MM.1S (cell line): ENCODE measurements at regions not wholly inside any gene's neighbourhood (a gene's known extent, or its start where the extent isn't known, plus 50 kb on each side); places are given as distances from the start of the nearest gene placed in this dataset.

Experiments
- DNase-seq: peaks from one replicate; pipeline ENCODE4 v3.0.0-alpha.2; 2015
- H2AFZ ChIP-seq: fragments of 300-600 bp; sonication (generic); 2 replicates; pipeline ENCODE4 v1.6.0; 2016; ENCODE audit warnings: antibody characterized with exemption, low read length
- H3F3A ChIP-seq: fragments of 300-600 bp; sonication (generic); 2 replicates; pipeline ENCODE4 v1.6.1; 2016; ENCODE audit warnings: mild to moderate bottlenecking, antibody characterized with exemption, low read length, moderate library complexity, mixed read lengths; ENCODE audit not compliant: insufficient read depth
- H3K27ac ChIP-seq: fragments of 300-600 bp; sonication (generic); 2 replicates; pipeline ENCODE4 v1.5.1; 2016; ENCODE audit warnings: mild to moderate bottlenecking, low read length
- H3K27me3 ChIP-seq: fragments of 300-600 bp; sonication (generic); replicated peaks from 2 replicates; pipeline ENCODE4 v1.6.0; 2016; ENCODE audit warnings: low read length; ENCODE audit not compliant: insufficient read depth
- H3K36me3 ChIP-seq: fragments of 300-600 bp; sonication (generic); replicated peaks from 2 replicates; pipeline ENCODE4 v1.6.1; 2016; ENCODE audit warnings: mild to moderate bottlenecking, low read length, mixed read lengths; ENCODE audit not compliant: insufficient read depth
- H3K4me1 ChIP-seq: fragments of 300-600 bp; sonication (generic); 2 replicates; pipeline ENCODE4 v1.6.1; 2016; ENCODE audit warnings: low read length, mixed read lengths
- H3K4me2 ChIP-seq: fragments of 300-600 bp; sonication (generic); 2 replicates; pipeline ENCODE4 v1.6.0; 2016; ENCODE audit warnings: low read depth, low read length
- H3K4me3 ChIP-seq: fragments of 300-600 bp; sonication (generic); 2 replicates; pipeline ENCODE4 v1.5.1; 2016; ENCODE audit warnings: low read length, mixed read lengths
- H3K79me2 ChIP-seq: fragments of 300-600 bp; sonication (generic); 2 replicates; pipeline ENCODE4 v1.6.1; 2016; ENCODE audit warnings: mixed run types, low read length, mixed read lengths
- H3K9ac ChIP-seq: fragments of 300-600 bp; sonication (generic); 2 replicates; pipeline ENCODE4 v1.6.1; 2016; ENCODE audit warnings: low read length, mixed read lengths
- H3K9me2 ChIP-seq: fragments of 300-600 bp; sonication (generic); replicated peaks from 2 replicates; pipeline ENCODE4 v1.6.1; 2016; ENCODE audit warnings: mild to moderate bottlenecking, low read length, mixed read lengths; ENCODE audit not compliant: insufficient read depth
- H3K9me3 ChIP-seq: fragments of 300-600 bp; sonication (generic); replicated peaks from 2 replicates; pipeline ENCODE4 v1.6.1; 2016; ENCODE audit warnings: mild to moderate bottlenecking, low read length, mixed read lengths; ENCODE audit not compliant: insufficient read depth
- H4K20me1 ChIP-seq: fragments of 300-600 bp; sonication (generic); 2 replicates; pipeline ENCODE4 v1.6.1; 2016; ENCODE audit warnings: mild to moderate bottlenecking, low read length, moderate library complexity, mixed read lengths; ENCODE audit not compliant: insufficient read depth
- EZH2 ChIP-seq: fragments of 300-600 bp; sonication (generic); optimal IDR thresholded peaks from 2 replicates; pipeline ENCODE3; 2017; ENCODE audit warnings: low read depth, mild to moderate bottlenecking, antibody characterized with exemption, low read length, mixed read lengths
- EZH2phosphoT487 ChIP-seq: fragments of 300-600 bp; sonication (generic); IDR thresholded peaks from 2 replicates; pipeline ENCODE4 v1.6.1; 2018; ENCODE audit warnings: antibody characterized with exemption, low read length
- TF ChIP-seq, protein P1 (sequence below): fragments of 300-600 bp; sonication (generic); IDR thresholded peaks from 2 replicates; pipeline ENCODE4 v1.5.1; 2016; ENCODE audit warnings: antibody characterized with exemption, low read length, mixed read lengths

DNA sequence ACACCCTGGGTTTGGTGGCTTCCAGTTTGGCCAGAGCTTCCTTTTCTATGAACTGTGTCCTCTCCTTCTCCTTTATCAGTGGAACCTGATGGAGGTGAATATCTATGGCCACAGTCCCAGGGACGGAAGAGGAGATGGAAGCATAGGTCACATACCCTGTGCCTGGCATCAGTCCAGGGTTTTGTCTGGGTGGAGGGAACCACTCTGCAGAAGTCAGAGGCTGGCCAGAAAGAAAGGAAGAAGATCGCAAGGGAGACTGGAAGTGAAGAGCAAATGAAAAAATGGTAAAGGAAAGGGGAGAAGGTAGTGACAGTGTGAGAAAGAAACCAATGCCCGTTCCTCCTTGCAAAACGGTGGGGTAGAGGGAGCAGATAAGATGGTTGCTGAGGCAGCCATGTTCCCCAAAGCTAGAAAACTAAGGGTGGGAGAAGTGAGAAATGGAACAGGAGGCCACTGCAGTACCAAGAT, 77.9 kb upstream of the HECW1 start:
- no peaks in the 10 kb centered on the region for H3K9me3 ChIP-seq
- H4K20me1 ChIP-seq: no peaks in the 10 kb centered on the region
- no peaks in the 10 kb centered on the region for H3K4me1 ChIP-seq
- no peak overlapping the region for H3K27ac ChIP-seq
- no peak overlapping the region for H3K9ac ChIP-seq
- no peaks in the 10 kb centered on the region for H3F3A ChIP-seq
- no peak for DNase-seq
- H3K36me3 ChIP-seq: no peaks in the 10 kb centered on the region
- no peaks in the 10 kb centered on the region for H3K79me2 ChIP-seq
- H3K9me2 ChIP-seq: no peaks in the 10 kb centered on the region
- no peaks in the 10 kb centered on the region for H3K27me3 ChIP-seq
- no peak overlapping the region for H3K4me3 ChIP-seq
- no peak overlapping the region for H2AFZ ChIP-seq
- TF ChIP-seq, protein P1, sequence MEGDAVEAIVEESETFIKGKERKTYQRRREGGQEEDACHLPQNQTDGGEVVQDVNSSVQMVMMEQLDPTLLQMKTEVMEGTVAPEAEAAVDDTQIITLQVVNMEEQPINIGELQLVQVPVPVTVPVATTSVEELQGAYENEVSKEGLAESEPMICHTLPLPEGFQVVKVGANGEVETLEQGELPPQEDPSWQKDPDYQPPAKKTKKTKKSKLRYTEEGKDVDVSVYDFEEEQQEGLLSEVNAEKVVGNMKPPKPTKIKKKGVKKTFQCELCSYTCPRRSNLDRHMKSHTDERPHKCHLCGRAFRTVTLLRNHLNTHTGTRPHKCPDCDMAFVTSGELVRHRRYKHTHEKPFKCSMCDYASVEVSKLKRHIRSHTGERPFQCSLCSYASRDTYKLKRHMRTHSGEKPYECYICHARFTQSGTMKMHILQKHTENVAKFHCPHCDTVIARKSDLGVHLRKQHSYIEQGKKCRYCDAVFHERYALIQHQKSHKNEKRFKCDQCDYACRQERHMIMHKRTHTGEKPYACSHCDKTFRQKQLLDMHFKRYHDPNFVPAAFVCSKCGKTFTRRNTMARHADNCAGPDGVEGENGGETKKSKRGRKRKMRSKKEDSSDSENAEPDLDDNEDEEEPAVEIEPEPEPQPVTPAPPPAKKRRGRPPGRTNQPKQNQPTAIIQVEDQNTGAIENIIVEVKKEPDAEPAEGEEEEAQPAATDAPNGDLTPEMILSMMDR: no peak
- no peak for TF ChIP-seq EZH2phosphoT487
- TF ChIP-seq EZH2: no peak
- H3K4me2 ChIP-seq: no peak overlapping the region

DNA sequence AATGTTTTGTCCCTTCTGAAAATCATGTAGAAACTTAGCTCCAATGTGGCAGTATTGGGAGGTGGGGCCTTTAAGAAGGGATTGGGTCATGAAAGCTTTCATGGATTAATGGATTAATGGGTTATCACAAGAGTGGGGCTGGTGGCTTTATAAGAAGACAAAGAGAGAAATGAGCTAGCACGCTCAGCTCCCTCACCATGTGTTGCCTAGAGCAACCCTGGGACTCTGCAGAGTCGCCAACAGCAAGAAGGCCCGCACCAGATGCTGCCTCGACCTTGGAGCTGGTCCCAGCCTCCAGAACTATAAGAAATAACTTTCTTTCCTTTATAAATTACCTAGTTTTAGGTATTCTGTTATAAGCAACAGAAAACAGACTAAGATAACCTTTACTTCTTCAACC, 74.9 kb upstream of the HECW1 start:
- Histone ChIP-seq H3K4me3 (no peak overlapping the region), H3K27ac (no peak overlapping the region), H3K36me3 (no peaks in the 10 kb centered on the region), H3F3A (no peaks in the 10 kb centered on the region), H3K9ac (no peak overlapping the region), H3K4me2 (no peak overlapping the region), H3K9me3 (no peaks in the 10 kb centered on the region), H3K4me1 (no peaks in the 10 kb centered on the region), H2AFZ (no peak overlapping the region), H3K9me2 (no peaks in the 10 kb centered on the region), H3K79me2 (no peaks in the 10 kb centered on the region), H3K27me3 (no peaks in the 10 kb centered on the region), H4K20me1 (no peaks in the 10 kb centered on the region)
- no peak for DNase-seq
- no peak for TF ChIP-seq EZH2phosphoT487
- TF ChIP-seq, protein P1: no peak
- no peak for TF ChIP-seq EZH2

DNA sequence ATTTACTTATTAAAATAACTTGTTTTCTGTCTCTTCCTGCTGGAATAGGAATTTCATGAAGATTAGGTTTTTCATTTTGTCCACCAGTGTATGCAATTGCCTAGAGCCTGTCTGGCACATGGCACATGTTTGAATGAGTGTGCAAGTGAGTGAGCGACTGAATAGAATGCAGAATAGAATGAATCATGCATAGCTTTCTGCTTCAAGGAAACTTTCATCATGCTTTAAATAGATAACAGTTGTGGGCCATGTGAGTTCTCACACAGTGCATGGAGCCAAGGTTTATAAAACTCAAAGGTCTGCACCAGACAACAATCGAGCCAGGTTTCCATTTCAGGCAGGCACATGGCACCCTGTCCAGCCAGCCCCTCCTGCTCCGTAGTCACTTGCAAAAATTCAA, 74.2 kb upstream of the HECW1 start:
- Histone ChIP-seq H3K9me2 (no peaks in the 10 kb centered on the region), H3K4me1 (no peaks in the 10 kb centered on the region), H3K9ac (no peak overlapping the region), H3K9me3 (no peaks in the 10 kb centered on the region), H3K36me3 (no peaks in the 10 kb centered on the region), H2AFZ (no peak overlapping the region), H3F3A (no peaks in the 10 kb centered on the region), H3K27ac (no peak overlapping the region), H3K4me3 (no peak overlapping the region), H3K27me3 (no peaks in the 10 kb centered on the region), H3K79me2 (no peaks in the 10 kb centered on the region), H3K4me2 (no peak overlapping the region), H4K20me1 (no peaks in the 10 kb centered on the region)
- no peak for DNase-seq
- no peak for TF ChIP-seq EZH2phosphoT487

DNA sequence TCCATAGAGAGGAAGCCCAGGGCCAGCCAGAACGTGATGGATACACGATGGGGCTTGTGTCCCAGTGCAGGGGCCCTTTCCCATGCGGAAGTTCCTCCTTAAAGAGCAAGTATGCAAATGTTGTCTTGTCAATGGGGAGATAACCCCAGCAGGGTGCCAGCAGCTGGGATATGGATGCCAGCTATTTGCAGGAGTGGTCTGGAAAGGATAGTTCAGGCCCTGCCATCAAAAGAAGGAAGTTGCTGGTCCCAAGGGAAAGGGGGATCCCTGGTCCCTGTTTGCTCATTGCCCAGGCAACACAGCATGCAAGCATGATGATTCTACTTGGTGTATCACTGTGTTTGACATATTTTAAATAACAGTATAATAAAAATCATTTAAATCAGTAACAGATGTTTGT, 73.1 kb upstream of the HECW1 start:
- H3K9me2 ChIP-seq: no peaks in the 10 kb centered on the region
- no peaks in the 10 kb centered on the region for H3K9me3 ChIP-seq
- DNase-seq: no peak
- no peak overlapping the region for H3K9ac ChIP-seq
- no peak overlapping the region for H3K27ac ChIP-seq
- H4K20me1 ChIP-seq: no peaks in the 10 kb centered on the region
- no peaks in the 10 kb centered on the region for H3F3A ChIP-seq
- no peak overlapping the region for H3K4me2 ChIP-seq
- no peaks in the 10 kb centered on the region for H3K27me3 ChIP-seq
- H2AFZ ChIP-seq: no peak overlapping the region
- H3K79me2 ChIP-seq: no peaks in the 10 kb centered on the region
- no peaks in the 10 kb centered on the region for H3K4me1 ChIP-seq
- H3K36me3 ChIP-seq: no peaks in the 10 kb centered on the region
- TF ChIP-seq EZH2phosphoT487 (no peak), EZH2 (no peak)
- TF ChIP-seq, protein P1: no peak
- H3K4me3 ChIP-seq: no peak overlapping the region
